H7 (cell line): ENCODE measurements at regions not wholly inside any gene's neighbourhood (a gene's known extent, or its start where the extent isn't known, plus 50 kb on each side); places are given as distances from the start of the nearest gene placed in this dataset.

Source experiments
- DNase-seq: peaks from one replicate; pipeline ENCODE4 v3.0.0; 2012
- H3K27me3 ChIP-seq: 2 replicates; pipeline ENCODE4 v1.6.0; 2011; ENCODE audit warnings: mild to moderate bottlenecking, low read length; ENCODE audit not compliant: control insufficient read depth, insufficient read depth
- H3K36me3 ChIP-seq: replicated peaks from 2 replicates; pipeline ENCODE4 v1.5.1; 2011; ENCODE audit warnings: low read length; ENCODE audit not compliant: control insufficient read depth, insufficient read depth
- H3K4me3 ChIP-seq: 2 replicates; pipeline ENCODE4 v1.5.1; 2011; ENCODE audit warnings: low read depth, mild to moderate bottlenecking, control low read depth, low read length, moderate library complexity; ENCODE audit not compliant: insufficient read depth

- DNase-seq = no peak
- Histone ChIP-seq H3K27me3 (no peaks in the 10 kb centered on the region), H3K36me3 (no peaks in the 10 kb centered on the region), H3K4me3 (no peak overlapping the region)
Measured at GRCh38 chr5:60297658-60298057, 402.3 kb downstream of the DEPDC1B start.

GRCh38 chr5:60295423-60295822 is 401.9 kb upstream of the PDE4D start:
- H3K27me3 ChIP-seq = no peaks in the 10 kb centered on the region

GRCh38 chr5:60293518-60293917 is 400.0 kb upstream of the PDE4D start:
- Histone ChIP-seq H3K27me3 (no peaks in the 10 kb centered on the region), H3K4me3 (no peak overlapping the region)

More at GRCh38 chr5:60295423-60295822, 401.9 kb upstream of the PDE4D start:
- Histone ChIP-seq H3K36me3 (no peaks in the 10 kb centered on the region), H3K4me3 (no peak overlapping the region)
- DNase-seq = no peak

GRCh38 chr5:60287174-60287771 is 393.7 kb upstream of the PDE4D start:
- DNase-seq = peak; percentile 48
- no peak overlapping the region for H3K4me3 ChIP-seq
- H3K36me3 ChIP-seq = no peaks in the 10 kb centered on the region
- H3K27me3 ChIP-seq = no peaks in the 10 kb centered on the region

More at GRCh38 chr5:60293518-60293917, 400.0 kb upstream of the PDE4D start:
- no peak for DNase-seq
- no peaks in the 10 kb centered on the region for H3K36me3 ChIP-seq

DNA sequence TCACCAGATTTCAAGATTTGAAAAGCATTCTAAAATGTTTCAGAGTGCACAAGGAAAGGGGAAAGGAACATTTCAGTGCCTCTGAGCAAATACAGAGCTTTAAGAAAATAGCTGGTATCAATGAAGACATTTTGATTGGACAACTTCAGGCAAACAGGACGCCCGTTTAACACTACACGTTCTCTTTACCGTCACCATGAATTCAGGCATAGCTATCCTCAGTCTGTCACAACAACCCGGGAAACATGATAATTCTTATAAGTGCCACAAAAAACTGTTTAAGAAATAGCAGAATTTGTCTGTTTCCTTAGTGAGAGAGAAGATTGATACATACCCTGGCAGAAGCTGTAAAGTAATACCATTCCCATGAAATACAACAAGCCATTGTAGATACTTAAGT is 392.4 kb upstream of the PDE4D start:
- no peaks in the 10 kb centered on the region for H3K36me3 ChIP-seq
- no peaks in the 10 kb centered on the region for H3K27me3 ChIP-seq
- H3K4me3 ChIP-seq = no peak overlapping the region
- no peak for DNase-seq

GRCh38 chr5:60280943-60281342 is 387.4 kb upstream of the PDE4D start:
- H3K36me3 ChIP-seq = no peaks in the 10 kb centered on the region
- H3K27me3 ChIP-seq = no peaks in the 10 kb centered on the region
- H3K4me3 ChIP-seq = no peak overlapping the region
- DNase-seq = no peak

- H3K27me3 ChIP-seq = no peaks in the 10 kb centered on the region
- H3K4me3 ChIP-seq = no peak overlapping the region
- H3K36me3 ChIP-seq = no peaks in the 10 kb centered on the region
- no peak for DNase-seq
Measured at GRCh38 chr5:60277941-60278340, 384.4 kb upstream of the PDE4D start.

DNA sequence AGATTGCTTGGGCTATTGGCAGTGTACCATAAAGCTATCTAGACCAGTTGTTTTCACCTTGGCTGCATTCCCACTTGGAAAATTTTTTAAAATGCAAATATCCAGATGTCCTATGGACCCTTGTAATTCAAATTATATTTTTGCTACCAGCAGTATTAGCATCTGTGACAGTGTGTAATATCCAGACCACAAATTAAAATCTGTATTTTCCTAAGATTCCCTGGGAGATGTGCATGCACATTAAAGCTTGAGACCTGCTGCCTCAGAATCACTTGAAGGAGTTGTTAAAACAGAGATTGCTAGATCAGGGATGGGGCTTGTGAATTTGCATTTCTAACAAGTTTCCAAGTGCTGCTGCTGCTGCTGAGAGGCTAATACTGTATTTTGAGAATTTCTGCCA is 381.2 kb upstream of the PDE4D start:
- Histone ChIP-seq H3K4me3 (no peak overlapping the region), H3K36me3 (no peaks in the 10 kb centered on the region), H3K27me3 (no peaks in the 10 kb centered on the region)
- no peak for DNase-seq

GRCh38 chr5:60271517-60271916 is 378.0 kb upstream of the PDE4D start:
- Histone ChIP-seq H3K36me3 (no peaks in the 10 kb centered on the region), H3K27me3 (no peaks in the 10 kb centered on the region), H3K4me3 (no peak overlapping the region)
- no peak for DNase-seq

GRCh38 chr5:60267907-60268306 is 374.4 kb upstream of the PDE4D start:
- DNase-seq = no peak
- H3K36me3 ChIP-seq = no peaks in the 10 kb centered on the region
- H3K4me3 ChIP-seq = no peak overlapping the region

GRCh38 chr5:60263346-60263745 is 369.8 kb upstream of the PDE4D start:
- Histone ChIP-seq H3K27me3 (no peaks in the 10 kb centered on the region), H3K36me3 (no peaks in the 10 kb centered on the region), H3K4me3 (no peak overlapping the region)
- DNase-seq = no peak

More at GRCh38 chr5:60267907-60268306, 374.4 kb upstream of the PDE4D start:
- H3K27me3 ChIP-seq = no peaks in the 10 kb centered on the region

GRCh38 chr5:60262576-60263295 is 369.2 kb upstream of the PDE4D start:
- Histone ChIP-seq H3K27me3 (no peaks in the 10 kb centered on the region), H3K4me3 (no peak overlapping the region), H3K36me3 (no peaks in the 10 kb centered on the region)
- DNase-seq = no peak

DNA sequence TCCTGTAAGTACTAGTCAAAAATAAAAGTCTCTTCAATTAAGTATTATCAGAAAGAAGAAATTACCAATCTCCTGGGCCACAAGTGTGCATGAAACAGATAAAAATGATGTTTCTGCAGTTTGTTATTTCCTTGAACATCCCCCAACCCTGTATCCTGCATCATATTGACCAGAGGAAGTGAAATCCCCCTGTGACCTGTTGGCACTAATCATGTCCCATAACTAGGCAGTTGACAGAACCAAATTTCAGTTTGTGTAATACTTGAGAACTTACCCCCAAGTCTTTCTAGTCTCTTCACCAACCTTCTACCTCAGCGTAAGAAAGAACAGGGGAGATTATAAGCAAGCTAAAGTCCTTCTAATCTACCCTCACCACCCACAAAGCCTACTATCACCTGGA is 368.2 kb upstream of the PDE4D start:
- Histone ChIP-seq H3K4me3 (no peak overlapping the region), H3K27me3 (no peaks in the 10 kb centered on the region), H3K36me3 (no peaks in the 10 kb centered on the region)
- no peak for DNase-seq

GRCh38 chr5:60260658-60261057 is 367.1 kb upstream of the PDE4D start:
- Histone ChIP-seq H3K36me3 (no peaks in the 10 kb centered on the region), H3K4me3 (no peak overlapping the region), H3K27me3 (no peaks in the 10 kb centered on the region)
- no peak for DNase-seq

DNA sequence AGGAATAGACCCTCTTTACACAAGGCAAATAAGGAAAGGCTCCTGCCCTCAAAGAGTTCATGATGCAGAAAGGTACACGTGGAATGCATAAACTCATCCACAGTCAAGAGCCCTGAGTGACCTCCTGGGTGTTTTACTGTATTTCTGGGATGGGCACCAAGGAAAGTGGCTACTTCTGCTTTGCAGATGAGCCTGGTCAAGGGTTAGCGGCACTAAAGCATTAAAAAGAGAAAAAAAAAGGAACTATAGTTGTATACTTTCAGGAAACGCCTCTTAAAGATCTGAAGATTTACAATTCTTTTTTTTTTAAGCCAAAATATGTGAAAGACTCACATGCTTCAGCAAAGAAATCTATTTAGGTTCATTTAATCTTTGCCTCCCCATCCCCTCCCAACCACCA is 366.2 kb upstream of the PDE4D start:
- no peak for DNase-seq
- Histone ChIP-seq H3K36me3 (no peaks in the 10 kb centered on the region), H3K4me3 (no peak overlapping the region), H3K27me3 (no peaks in the 10 kb centered on the region)
